GM23338 (cell line): ENCODE measurements at regions not wholly inside any gene's neighbourhood (a gene's known extent, or its start where the extent isn't known, plus 50 kb on each side); places are given as distances from the start of the nearest gene placed in this dataset.

Experiments used
- ATAC-seq: fragments of 200-7000 bp; cut with Tn5 transposase; 3 replicates; pipeline ENCODE4 v1.9.1; 2020
- DNase-seq: peaks from one replicate; pipeline ENCODE4 v3.0.0-alpha.2; 2015; ENCODE audit warnings: low spot score
- H2AFZ ChIP-seq: fragments of 200-600 bp; sonication (generic); 2 replicates; pipeline ENCODE4 v1.8.0; 2016; ENCODE audit warnings: antibody characterized with exemption, mild to moderate bottlenecking, moderate library complexity
- H3F3A ChIP-seq: fragments of 200-600 bp; sonication (generic); replicated peaks from 2 replicates; pipeline ENCODE4 v1.8.0; 2017; ENCODE audit warnings: antibody characterized with exemption, mixed run types, low read depth
- H3K27ac ChIP-seq: fragments of 200-600 bp; sonication (generic); 2 replicates; pipeline ENCODE4 v1.6.1; 2016; ENCODE audit warnings: low read depth
- H3K27me3 ChIP-seq: fragments of 200-600 bp; sonication (generic); 2 replicates; pipeline ENCODE4 v1.8.0; 2016; ENCODE audit warnings: mild to moderate bottlenecking, mixed run types, moderate library complexity; ENCODE audit not compliant: insufficient read depth
- H3K36me3 ChIP-seq: fragments of 200-600 bp; sonication (generic); 2 replicates; pipeline ENCODE4 v1.8.0; 2016; ENCODE audit warnings: mild to moderate bottlenecking; ENCODE audit not compliant: insufficient read depth
- H3K4me1 ChIP-seq: fragments of 200-600 bp; sonication (generic); 2 replicates; pipeline ENCODE4 v1.8.0; 2016; ENCODE audit warnings: mild to moderate bottlenecking, moderate library complexity; ENCODE audit not compliant: insufficient read depth
- H3K4me2 ChIP-seq: fragments of 200-600 bp; sonication (generic); 2 replicates; pipeline ENCODE4 v1.7.1; 2017; ENCODE audit warnings: mixed run types
- H3K4me3 ChIP-seq: fragments of 200-600 bp; sonication (generic); 2 replicates; pipeline ENCODE4 v1.6.1; 2016; ENCODE audit warnings: mixed run types
- H3K79me2 ChIP-seq: fragments of 200-600 bp; sonication (generic); replicated peaks from 2 replicates; pipeline ENCODE4 v1.8.0; 2017; ENCODE audit warnings: mild to moderate bottlenecking; ENCODE audit not compliant: insufficient read depth
- H3K9me2 ChIP-seq: fragments of 200-600 bp; sonication (generic); 2 replicates; pipeline ENCODE4 v1.8.0; 2017; ENCODE audit not compliant: insufficient read depth
- H4K20me1 ChIP-seq: fragments of 200-600 bp; sonication (generic); replicated peaks from 2 replicates; pipeline ENCODE4 v1.8.0; 2017; ENCODE audit warnings: mild to moderate bottlenecking; ENCODE audit not compliant: insufficient read depth
- H3K27ac Mint-ChIP-seq: 2 replicates; pipeline ENCODE4 v1.8.0; 2020; ENCODE audit warnings: inconsistent platforms, mild to moderate bottlenecking, moderate library complexity, mixed read lengths
- H3K27me3 Mint-ChIP-seq: 3 replicates; pipeline ENCODE4 v1.8.0; 2022; ENCODE audit warnings: low read depth, mild to moderate bottlenecking, moderate library complexity, mixed read lengths, inconsistent platforms; ENCODE audit not compliant: insufficient read depth, poor library complexity
- H3K36me3 Mint-ChIP-seq: 3 replicates; pipeline ENCODE4 v1.8.0; 2021; ENCODE audit warnings: low read depth, mild to moderate bottlenecking, inconsistent platforms, moderate library complexity, mixed read lengths
- H3K4me1 Mint-ChIP-seq: 3 replicates; pipeline ENCODE4 v1.8.0; 2020; ENCODE audit warnings: mild to moderate bottlenecking, inconsistent platforms, mixed read lengths
- H3K4me3 Mint-ChIP-seq: 3 replicates; pipeline ENCODE4 v1.8.0; 2021; ENCODE audit warnings: moderate library complexity, mild to moderate bottlenecking, inconsistent platforms, mixed read lengths
- H3K9me3 Mint-ChIP-seq: 3 replicates; pipeline ENCODE4 v1.8.0; 2020; ENCODE audit warnings: moderate library complexity, mild to moderate bottlenecking, inconsistent platforms, mixed read lengths
- CREB1 ChIP-seq: fragments of 250-450 bp; sonication (Bioruptor Pico); IDR thresholded peaks from 2 replicates; pipeline ENCODE4 v1.5.0; 2020; ENCODE audit warnings: low read depth, mild to moderate bottlenecking, moderate library complexity
- ETS1 ChIP-seq: IDR thresholded peaks from 2 replicates; pipeline ENCODE4 v1.6.1; 2016; ENCODE audit warnings: antibody characterized with exemption
- EZH2 ChIP-seq: fragments of 200-600 bp; sonication (generic); IDR thresholded peaks from one replicate; pipeline ENCODE4 v1.8.0; 2017; ENCODE audit warnings: antibody characterized with exemption, mild to moderate bottlenecking, low read depth; ENCODE audit not compliant: unreplicated experiment
- EZH2phosphoT487 ChIP-seq: fragments of 200-600 bp; sonication (generic); IDR thresholded peaks from one replicate; pipeline ENCODE4 v1.8.1; 2018; ENCODE audit warnings: antibody characterized with exemption; ENCODE audit not compliant: unreplicated experiment
- JUNB ChIP-seq: IDR thresholded peaks from one replicate; pipeline ENCODE4 v1.6.1; 2016; ENCODE audit warnings: antibody characterized with exemption; ENCODE audit not compliant: unreplicated experiment
- STAT1 ChIP-seq: IDR thresholded peaks from one replicate; pipeline ENCODE4 v1.6.1; 2016; ENCODE audit warnings: antibody characterized with exemption; ENCODE audit not compliant: unreplicated experiment
- ZNF331 ChIP-seq: fragments of 250-450 bp; sonication (Bioruptor Pico); IDR thresholded peaks from 2 replicates; pipeline ENCODE4 v1.5.0; 2020; ENCODE audit warnings: low read depth, mild to moderate bottlenecking, moderate library complexity
- TF ChIP-seq, protein P1 (sequence below), 2 experiments: fragments of 200-600 bp in 1 of 2; sonication (generic) in 1 of 2; conservative IDR thresholded peaks; 2 replicates each; pipeline versions ENCODE4 v1.5.1 to v1.6.1; 2016 to 2017; ENCODE audit warnings: antibody characterized with exemption in 2 of 2, low read depth in 2 of 2, mild to moderate bottlenecking in 2 of 2, moderate library complexity in 1 of 2
- TF ChIP-seq, protein P2 (sequence below): IDR thresholded peaks from one replicate; pipeline ENCODE4 v1.6.1; 2018; ENCODE audit warnings: antibody characterized with exemption; ENCODE audit not compliant: unreplicated experiment

DNA sequence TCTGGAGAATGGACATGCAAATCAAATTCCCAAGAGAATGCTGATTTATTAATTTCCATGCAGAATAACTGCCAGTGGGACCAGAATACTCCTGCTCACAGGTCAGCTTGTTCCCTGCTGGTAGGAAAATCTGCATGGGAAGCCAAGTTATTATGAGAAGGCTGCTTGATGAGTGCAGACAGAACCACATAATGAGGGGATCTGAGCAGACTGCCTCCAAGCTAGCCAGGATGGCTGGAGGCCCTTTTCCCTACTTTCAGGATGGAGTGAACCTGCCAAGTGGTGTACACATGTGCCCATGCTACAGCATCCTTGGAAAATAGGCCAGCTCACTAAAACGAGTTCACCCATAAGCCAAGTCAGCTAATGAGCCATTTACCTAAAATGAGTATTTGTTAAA is 55.2 kb upstream of the ZBED5 start:
- H3K36me3 Mint-ChIP-seq, result peaks cover 8% of the 10 kb centered on the region
- peaks cover 22% of the 10 kb centered on the region for H3K4me1 Mint-ChIP-seq
- peaks cover 2% of the 10 kb centered on the region for H3K9me2 ChIP-seq
- H3K4me2 ChIP-seq, result no peak overlapping the region
- no peaks in the 10 kb centered on the region for H3K79me2 ChIP-seq
- no peak overlapping the region for H3K27ac Mint-ChIP-seq
- H3F3A ChIP-seq, result no peaks in the 10 kb centered on the region
- H3K27me3 ChIP-seq, result no peaks in the 10 kb centered on the region
- H2AFZ ChIP-seq, result 0 out of 2 replicates have a peak overlapping the region, but pooled peaks have one; percentile 45
- no peaks in the 10 kb centered on the region for H3K27me3 Mint-ChIP-seq
- no peaks in the 10 kb centered on the region for H4K20me1 ChIP-seq
- no peak for ATAC-seq
- TF ChIP-seq ETS1, result no peak
- H3K36me3 ChIP-seq, result no peaks in the 10 kb centered on the region
- H3K4me3 Mint-ChIP-seq, result no peak overlapping the region
- no peak overlapping the region for H3K4me3 ChIP-seq
- no peak overlapping the region for H3K27ac ChIP-seq
- H3K4me1 ChIP-seq, result peaks cover 22% of the 10 kb centered on the region
- DNase-seq, result no peak
- peaks cover 19% of the 10 kb centered on the region for H3K9me3 Mint-ChIP-seq

- Histone ChIP-seq H3K4me1 (peaks cover 22% of the 10 kb centered on the region), H2AFZ (no peak overlapping the region), H3K4me3 (no peak overlapping the region; the same call in 1 of the 2 replicates), H3K9me2 (peaks cover 11% of the 10 kb centered on the region), H3K27me3 (no peaks in the 10 kb centered on the region), H3K4me2 (peak overlapping the region; percentile 45), H4K20me1 (no peaks in the 10 kb centered on the region), H3K79me2 (no peaks in the 10 kb centered on the region), H3K36me3 (no peaks in the 10 kb centered on the region), H3F3A (no peaks in the 10 kb centered on the region), H3K27ac (peak overlapping the region; percentile 64; the same call in 1 of the 2 replicates)
- Mint-ChIP-seq H3K4me3 (no peak overlapping the region), H3K4me1 (peaks cover 27% of the 10 kb centered on the region), H3K27me3 (no peaks in the 10 kb centered on the region), H3K36me3 (peaks cover 7% of the 10 kb centered on the region), H3K27ac (no peak overlapping the region), H3K9me3 (peaks cover 9% of the 10 kb centered on the region)
- TF ChIP-seq CREB1 (CRISPR knock-in tag) (no peak), EZH2phosphoT487 (no peak), STAT1 (no peak), EZH2 (no peak), JUNB (no peak), ZNF331 (CRISPR knock-in tag) (no peak)
- TF ChIP-seq, protein P1, sequence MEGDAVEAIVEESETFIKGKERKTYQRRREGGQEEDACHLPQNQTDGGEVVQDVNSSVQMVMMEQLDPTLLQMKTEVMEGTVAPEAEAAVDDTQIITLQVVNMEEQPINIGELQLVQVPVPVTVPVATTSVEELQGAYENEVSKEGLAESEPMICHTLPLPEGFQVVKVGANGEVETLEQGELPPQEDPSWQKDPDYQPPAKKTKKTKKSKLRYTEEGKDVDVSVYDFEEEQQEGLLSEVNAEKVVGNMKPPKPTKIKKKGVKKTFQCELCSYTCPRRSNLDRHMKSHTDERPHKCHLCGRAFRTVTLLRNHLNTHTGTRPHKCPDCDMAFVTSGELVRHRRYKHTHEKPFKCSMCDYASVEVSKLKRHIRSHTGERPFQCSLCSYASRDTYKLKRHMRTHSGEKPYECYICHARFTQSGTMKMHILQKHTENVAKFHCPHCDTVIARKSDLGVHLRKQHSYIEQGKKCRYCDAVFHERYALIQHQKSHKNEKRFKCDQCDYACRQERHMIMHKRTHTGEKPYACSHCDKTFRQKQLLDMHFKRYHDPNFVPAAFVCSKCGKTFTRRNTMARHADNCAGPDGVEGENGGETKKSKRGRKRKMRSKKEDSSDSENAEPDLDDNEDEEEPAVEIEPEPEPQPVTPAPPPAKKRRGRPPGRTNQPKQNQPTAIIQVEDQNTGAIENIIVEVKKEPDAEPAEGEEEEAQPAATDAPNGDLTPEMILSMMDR (conservative IDR thresholded peaks at IDR 0.05; ENCODE audit: low read depth in 2 of 2), result peak in 1 of 2 experiments; percentile 22; a peak in 2 of 4 replicates
- TF ChIP-seq, protein P2, sequence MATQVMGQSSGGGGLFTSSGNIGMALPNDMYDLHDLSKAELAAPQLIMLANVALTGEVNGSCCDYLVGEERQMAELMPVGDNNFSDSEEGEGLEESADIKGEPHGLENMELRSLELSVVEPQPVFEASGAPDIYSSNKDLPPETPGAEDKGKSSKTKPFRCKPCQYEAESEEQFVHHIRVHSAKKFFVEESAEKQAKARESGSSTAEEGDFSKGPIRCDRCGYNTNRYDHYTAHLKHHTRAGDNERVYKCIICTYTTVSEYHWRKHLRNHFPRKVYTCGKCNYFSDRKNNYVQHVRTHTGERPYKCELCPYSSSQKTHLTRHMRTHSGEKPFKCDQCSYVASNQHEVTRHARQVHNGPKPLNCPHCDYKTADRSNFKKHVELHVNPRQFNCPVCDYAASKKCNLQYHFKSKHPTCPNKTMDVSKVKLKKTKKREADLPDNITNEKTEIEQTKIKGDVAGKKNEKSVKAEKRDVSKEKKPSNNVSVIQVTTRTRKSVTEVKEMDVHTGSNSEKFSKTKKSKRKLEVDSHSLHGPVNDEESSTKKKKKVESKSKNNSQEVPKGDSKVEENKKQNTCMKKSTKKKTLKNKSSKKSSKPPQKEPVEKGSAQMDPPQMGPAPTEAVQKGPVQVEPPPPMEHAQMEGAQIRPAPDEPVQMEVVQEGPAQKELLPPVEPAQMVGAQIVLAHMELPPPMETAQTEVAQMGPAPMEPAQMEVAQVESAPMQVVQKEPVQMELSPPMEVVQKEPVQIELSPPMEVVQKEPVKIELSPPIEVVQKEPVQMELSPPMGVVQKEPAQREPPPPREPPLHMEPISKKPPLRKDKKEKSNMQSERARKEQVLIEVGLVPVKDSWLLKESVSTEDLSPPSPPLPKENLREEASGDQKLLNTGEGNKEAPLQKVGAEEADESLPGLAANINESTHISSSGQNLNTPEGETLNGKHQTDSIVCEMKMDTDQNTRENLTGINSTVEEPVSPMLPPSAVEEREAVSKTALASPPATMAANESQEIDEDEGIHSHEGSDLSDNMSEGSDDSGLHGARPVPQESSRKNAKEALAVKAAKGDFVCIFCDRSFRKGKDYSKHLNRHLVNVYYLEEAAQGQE, result no peak
- no peak for ATAC-seq
- DNase-seq, result peak; percentile 32
Measured at GRCh38 chr11:10911907-10912306, 54.1 kb upstream of the ZBED5 start.
